GM12878 (cell line): ENCODE measurements at regions not wholly inside any gene's neighbourhood (a gene's known extent, or its start where the extent isn't known, plus 50 kb on each side); places are given as distances from the start of the nearest gene placed in this dataset.

Experiments
- ATAC-seq: fragments of 200-7000 bp; cut with Tn5 transposase; 3 replicates; pipeline ENCODE4 v1.9.1; 2020; ENCODE audit warnings: mild to moderate bottlenecking, moderate library complexity
- BruUV-seq: library from RNA; stranded (reverse); fragments of 400-500 nt; replicated peaks from 2 replicates; lab custom pipeline; 2021; lab: Mats Ljungman, UMichigan
- CTCF ChIA-PET: fragments of 300-600 bp; sonication (Branson Sonifier 250); formaldehyde crosslinking; extraction: SDS; loops from one replicate; lab custom pipeline; 2021; ENCODE audit warnings: inconsistent platforms; lab: Yijun Ruan, JAX
- POLR2A ChIA-PET: fragments of 350-600 bp; formaldehyde crosslinking; extraction: SDS; loops from one replicate; lab custom pipeline; 2021; ENCODE audit warnings: inconsistent platforms; lab: Charles Lee
- RAD21 ChIA-PET: fragments of 300-600 bp; sonication (Branson Sonifier 250); formaldehyde crosslinking; loops from one replicate; lab custom pipeline; 2023; ENCODE audit warnings: antibody characterized with exemption; ENCODE audit not compliant: unreplicated experiment; lab: Charles Lee
- SMC1A ChIA-PET: fragments of 300-600 bp; sonication (Branson Sonifier 250); formaldehyde crosslinking; loops from one replicate; lab custom pipeline; 2023; ENCODE audit not compliant: unreplicated experiment, uncharacterized antibody; lab: Charles Lee
- DNase-seq: peaks from one replicate; pipeline ENCODE4 v3.0.0-alpha.2; 2011; ENCODE audit warnings: low read depth, low spot score
- FAIRE-seq: peaks from 3 replicates; lab custom pipeline; 2011; peaks lifted over from hg19 to GRCh38; lab: Jason Lieb, UNC
- H2AFZ ChIP-seq: 2 replicates; pipeline ENCODE4 v1.6.0; 2011; ENCODE audit warnings: low read depth, low read length, control low read depth; ENCODE audit not compliant: control insufficient read depth
- H3K27ac ChIP-seq: 2 replicates; pipeline ENCODE4 v1.5.1; 2011; ENCODE audit warnings: control low read depth; ENCODE audit not compliant: control insufficient read depth, insufficient read depth
- H3K27me3 ChIP-seq, 2 experiments: replicated peaks in 1 of 2; 2 replicates each; pipeline versions ENCODE4 v1.6.0 to v1.6.1; 2011; ENCODE audit warnings: low read length in 1 of 2; ENCODE audit not compliant: control insufficient read depth in 2 of 2, insufficient read depth in 2 of 2
- H3K36me3 ChIP-seq, 2 experiments: 2 replicates each; pipeline ENCODE4 v1.5.1; 2011; ENCODE audit warnings: low read length in 1 of 2; ENCODE audit not compliant: control insufficient read depth in 2 of 2, insufficient read depth in 2 of 2
- H3K4me1 ChIP-seq: 2 replicates; pipeline ENCODE4 v1.6.1; 2011; ENCODE audit warnings: mild to moderate bottlenecking, low read length, moderate library complexity, mixed read lengths; ENCODE audit not compliant: control insufficient read depth, insufficient read depth
- H3K4me2 ChIP-seq: 2 replicates; pipeline ENCODE4 v1.6.0; 2011; ENCODE audit warnings: control low read depth; ENCODE audit not compliant: control insufficient read depth, insufficient read depth
- H3K4me3 ChIP-seq: fragments of 200-600 bp; sonication (generic); 2 replicates; pipeline ENCODE4 v1.5.1; 2016
- H3K79me2 ChIP-seq: 2 replicates; pipeline ENCODE4 v1.6.0; 2011; ENCODE audit warnings: low read length; ENCODE audit not compliant: control insufficient read depth, insufficient read depth
- H3K9ac ChIP-seq: 2 replicates; pipeline ENCODE4 v1.8.0; 2011; ENCODE audit warnings: low read length, control low read depth, mixed read lengths; ENCODE audit not compliant: control insufficient read depth, insufficient read depth
- H3K9me3 ChIP-seq: replicated peaks from 3 replicates; pipeline ENCODE4 v1.5.1; 2011; ENCODE audit warnings: mild to moderate bottlenecking, low read length; ENCODE audit not compliant: control insufficient read depth, insufficient read depth
- H4K20me1 ChIP-seq: 2 replicates; pipeline ENCODE4 v1.6.0; 2011; ENCODE audit not compliant: control insufficient read depth, insufficient read depth
- BMI1 ChIP-seq: fragments of 450-650 bp; IDR thresholded peaks from 2 replicates; pipeline ENCODE4 v1.6.1; 2016; ENCODE audit warnings: mild to moderate bottlenecking, moderate library complexity, borderline replicate concordance
- CEBPB ChIP-seq, 2 experiments: fragments of 150-350 bp in 1 of 2; IDR thresholded peaks; 2 replicates each; pipeline ENCODE4 v1.6.1; 2012 to 2014; ENCODE audit warnings: low read depth in 2 of 2, low read length in 2 of 2, borderline replicate concordance in 1 of 2, inconsistent platforms in 1 of 2
- IRF4 ChIP-seq: IDR thresholded peaks from 2 replicates; pipeline ENCODE4 v1.6.1; 2011; ENCODE audit warnings: low read depth, low read length
- MXI1 ChIP-seq: fragments of 150-350 bp; IDR thresholded peaks from 2 replicates; pipeline ENCODE4 v1.6.1; 2011; ENCODE audit warnings: low read depth, mild to moderate bottlenecking, inconsistent platforms, low read length, improper control_type of control experiment
- NFYA ChIP-seq: IDR thresholded peaks from 2 replicates; pipeline ENCODE4 v1.6.1; 2011; ENCODE audit warnings: low read depth, mild to moderate bottlenecking, low read length, improper control_type of control experiment, borderline replicate concordance
- PML ChIP-seq: IDR thresholded peaks from 2 replicates; pipeline ENCODE4 v1.6.1; 2012; ENCODE audit warnings: low read length, inconsistent platforms
- POU2F2 ChIP-seq: IDR thresholded peaks from 3 replicates; pipeline ENCODE4 v1.6.1; 2011; ENCODE audit warnings: low read depth, mild to moderate bottlenecking, low read length, borderline replicate concordance
- RAD51 ChIP-seq: fragments of 450-650 bp; IDR thresholded peaks from 2 replicates; pipeline ENCODE4 v1.6.1; 2016; ENCODE audit warnings: moderate library complexity, mild to moderate bottlenecking, inconsistent platforms
- SREBF1 ChIP-seq: IDR thresholded peaks from 2 replicates; pipeline ENCODE4 v1.6.1; 2012; ENCODE audit warnings: mild to moderate bottlenecking, low read length
- SREBF2 ChIP-seq: IDR thresholded peaks from 2 replicates; pipeline ENCODE4 v1.6.1; 2012; ENCODE audit warnings: mild to moderate bottlenecking, low read length
- SUPT20H ChIP-seq: IDR thresholded peaks from 2 replicates; pipeline ENCODE4 v1.6.1; 2011; ENCODE audit warnings: low read depth, mild to moderate bottlenecking, low read length, moderate library complexity, borderline replicate concordance; ENCODE audit not compliant: control insufficient read depth
- TBL1XR1 ChIP-seq: IDR thresholded peaks from 2 replicates; pipeline ENCODE4 v1.6.1; 2012; ENCODE audit warnings: low read depth, low read length, improper control_type of control experiment
- ZBED1 ChIP-seq: IDR thresholded peaks from 2 replicates; pipeline ENCODE4 v1.6.1; 2016; ENCODE audit warnings: borderline replicate concordance
- WGBS: methylation state at CpG from one replicate; pipeline ENCODE4 v1.1.6; 2016; ENCODE audit warnings: low lambda C conversion rate; ENCODE audit not compliant: insufficient replicate concordance, insufficient coverage; ENCODE audit errors: missing lambda C conversion rate; 5-methylcytosine and 5-hydroxymethylcytosine counted together
- in situ Hi-C: fragments of 300-500 bp; cut with MboI; formaldehyde crosslinking; loops from 9 replicates; pipeline ENCODE4 v1.14.3; 2018; ENCODE audit warnings: mixed read lengths
- intact Hi-C: fragments of 100-400 bp; cut with micrococcal nuclease; formaldehyde crosslinking; loops from one replicate; pipeline ENCODE4 v1.14.2; 2022; ENCODE audit not compliant: unreplicated experiment
- TF ChIP-seq, protein P1 (sequence below): IDR thresholded peaks from 2 replicates; pipeline ENCODE4 v1.6.1; 2012; ENCODE audit warnings: low read depth, low read length, improper control_type of control experiment
- TF ChIP-seq, protein P2 (sequence below): fragments of 450-650 bp; formaldehyde crosslinking; IDR thresholded peaks from 2 replicates; pipeline ENCODE4 v1.5.0; 2022; ENCODE audit warnings: mild to moderate bottlenecking, missing genetic modification characterization
- TF ChIP-seq, protein P3 (sequence below): fragments of 450-650 bp; IDR thresholded peaks from 2 replicates; pipeline ENCODE4 v1.6.1; 2017; ENCODE audit warnings: antibody characterized with exemption, mild to moderate bottlenecking, moderate library complexity

DNA sequence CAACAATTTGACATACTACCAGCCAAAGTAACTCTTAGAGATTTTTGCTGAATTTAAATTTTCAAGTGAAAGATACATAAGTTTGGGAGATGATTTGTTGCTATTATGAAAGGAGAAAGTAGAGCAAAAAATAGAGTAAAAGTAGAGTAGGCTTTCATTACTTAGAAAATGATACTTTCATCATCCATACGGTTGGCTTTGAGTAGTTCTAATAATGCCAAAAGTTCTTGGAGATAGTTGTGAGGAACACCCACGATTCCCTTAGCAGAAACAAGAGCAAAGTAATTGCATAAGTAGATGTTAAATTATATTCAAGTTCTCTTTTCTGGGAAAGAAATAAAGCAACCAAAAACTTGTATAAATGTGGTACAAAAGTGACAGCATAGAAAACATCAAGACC is 95.0 kb upstream of the VAV3 start (continued):
- TF ChIP-seq, protein P1, sequence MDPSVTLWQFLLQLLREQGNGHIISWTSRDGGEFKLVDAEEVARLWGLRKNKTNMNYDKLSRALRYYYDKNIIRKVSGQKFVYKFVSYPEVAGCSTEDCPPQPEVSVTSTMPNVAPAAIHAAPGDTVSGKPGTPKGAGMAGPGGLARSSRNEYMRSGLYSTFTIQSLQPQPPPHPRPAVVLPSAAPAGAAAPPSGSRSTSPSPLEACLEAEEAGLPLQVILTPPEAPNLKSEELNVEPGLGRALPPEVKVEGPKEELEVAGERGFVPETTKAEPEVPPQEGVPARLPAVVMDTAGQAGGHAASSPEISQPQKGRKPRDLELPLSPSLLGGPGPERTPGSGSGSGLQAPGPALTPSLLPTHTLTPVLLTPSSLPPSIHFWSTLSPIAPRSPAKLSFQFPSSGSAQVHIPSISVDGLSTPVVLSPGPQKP: no peak
- no peak for TF ChIP-seq NFYA

DNA sequence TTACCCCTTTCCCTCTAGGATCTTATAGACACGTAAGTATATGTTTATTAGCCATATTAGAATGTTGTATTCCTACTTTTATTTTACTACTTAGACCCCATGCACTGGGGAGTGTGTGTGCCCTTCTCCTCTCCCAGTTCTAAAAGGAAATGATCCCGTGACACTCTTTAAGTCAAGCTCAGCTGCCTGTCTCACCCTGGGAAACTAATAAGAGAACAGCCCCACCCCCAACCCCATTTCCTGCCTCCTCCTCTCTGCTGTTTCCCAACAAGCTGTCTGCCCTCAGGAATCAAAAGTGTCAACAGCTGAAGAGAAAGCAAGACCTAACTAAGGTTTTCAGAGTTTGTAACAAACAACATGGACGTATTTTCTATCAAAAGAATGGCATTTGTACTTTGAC is 92.6 kb upstream of the VAV3 start:
- ChIA-PET POLR2A (no interaction called here), SMC1A (no interaction called here), CTCF (interaction anchor here (1.5 kb wide), 1 partner anchor 13 kb away, joined by 3 read pairs; no protein-coding TSS in a partner anchor), RAD21 (no interaction called here)
- Histone ChIP-seq H3K36me3 (no peaks in the 10 kb centered on the region), H3K9ac (no peak overlapping the region), H3K79me2 (no peaks in the 10 kb centered on the region), H3K27me3 (0 out of 4 replicates have a peak, but pooled peaks cover 0 to 5% of the 10 kb centered on the region in 2 experiments), H3K4me2 (no peak overlapping the region), H3K4me1 (no peaks in the 10 kb centered on the region), H3K27ac (no peak overlapping the region), H3K9me3 (no peaks in the 10 kb centered on the region; the same call in 2 of the 3 replicates), H3K4me3 (no peak overlapping the region), H4K20me1 (no peaks in the 10 kb centered on the region), H2AFZ (no peak overlapping the region; the same call in 1 of the 2 replicates)
- in situ Hi-C loops: no loop called here
- BruUV-seq: no TSS peak
- ATAC-seq (no peak), FAIRE-seq (no peak), DNase-seq (no peak)
- intact Hi-C loops: no loop called here
- 21% methylated on average over 3 of the region's 3 CpGs for WGBS
- TF ChIP-seq CEBPB (IDR thresholded peaks at IDR 0.05; ENCODE audit: borderline replicate concordance in 1 of 2, low read depth in 2 of 2, low read length in 2 of 2) (no peak), IRF4 (no peak), BMI1 (no peak), MXI1 (no peak), ZBED1 (no peak), RAD51 (no peak), SUPT20H (no peak), POU2F2 (no peak), SREBF2 (no peak), TBL1XR1 (no peak), PML (no peak), SREBF1 (no peak)
- TF ChIP-seq, protein P2, sequence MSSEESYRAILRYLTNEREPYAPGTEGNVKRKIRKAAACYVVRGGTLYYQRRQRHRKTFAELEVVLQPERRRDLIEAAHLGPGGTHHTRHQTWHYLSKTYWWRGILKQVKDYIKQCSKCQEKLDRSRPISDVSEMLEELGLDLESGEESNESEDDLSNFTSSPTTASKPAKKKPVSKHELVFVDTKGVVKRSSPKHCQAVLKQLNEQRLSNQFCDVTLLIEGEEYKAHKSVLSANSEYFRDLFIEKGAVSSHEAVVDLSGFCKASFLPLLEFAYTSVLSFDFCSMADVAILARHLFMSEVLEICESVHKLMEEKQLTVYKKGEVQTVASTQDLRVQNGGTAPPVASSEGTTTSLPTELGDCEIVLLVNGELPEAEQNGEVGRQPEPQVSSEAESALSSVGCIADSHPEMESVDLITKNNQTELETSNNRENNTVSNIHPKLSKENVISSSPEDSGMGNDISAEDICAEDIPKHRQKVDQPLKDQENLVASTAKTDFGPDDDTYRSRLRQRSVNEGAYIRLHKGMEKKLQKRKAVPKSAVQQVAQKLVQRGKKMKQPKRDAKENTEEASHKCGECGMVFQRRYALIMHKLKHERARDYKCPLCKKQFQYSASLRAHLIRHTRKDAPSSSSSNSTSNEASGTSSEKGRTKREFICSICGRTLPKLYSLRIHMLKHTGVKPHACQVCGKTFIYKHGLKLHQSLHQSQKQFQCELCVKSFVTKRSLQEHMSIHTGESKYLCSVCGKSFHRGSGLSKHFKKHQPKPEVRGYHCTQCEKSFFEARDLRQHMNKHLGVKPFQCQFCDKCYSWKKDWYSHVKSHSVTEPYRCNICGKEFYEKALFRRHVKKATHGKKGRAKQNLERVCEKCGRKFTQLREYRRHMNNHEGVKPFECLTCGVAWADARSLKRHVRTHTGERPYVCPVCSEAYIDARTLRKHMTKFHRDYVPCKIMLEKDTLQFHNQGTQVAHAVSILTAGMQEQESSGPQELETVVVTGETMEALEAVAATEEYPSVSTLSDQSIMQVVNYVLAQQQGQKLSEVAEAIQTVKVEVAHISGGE (CRISPR knock-in tag): no peak
- TF ChIP-seq, protein P3, sequence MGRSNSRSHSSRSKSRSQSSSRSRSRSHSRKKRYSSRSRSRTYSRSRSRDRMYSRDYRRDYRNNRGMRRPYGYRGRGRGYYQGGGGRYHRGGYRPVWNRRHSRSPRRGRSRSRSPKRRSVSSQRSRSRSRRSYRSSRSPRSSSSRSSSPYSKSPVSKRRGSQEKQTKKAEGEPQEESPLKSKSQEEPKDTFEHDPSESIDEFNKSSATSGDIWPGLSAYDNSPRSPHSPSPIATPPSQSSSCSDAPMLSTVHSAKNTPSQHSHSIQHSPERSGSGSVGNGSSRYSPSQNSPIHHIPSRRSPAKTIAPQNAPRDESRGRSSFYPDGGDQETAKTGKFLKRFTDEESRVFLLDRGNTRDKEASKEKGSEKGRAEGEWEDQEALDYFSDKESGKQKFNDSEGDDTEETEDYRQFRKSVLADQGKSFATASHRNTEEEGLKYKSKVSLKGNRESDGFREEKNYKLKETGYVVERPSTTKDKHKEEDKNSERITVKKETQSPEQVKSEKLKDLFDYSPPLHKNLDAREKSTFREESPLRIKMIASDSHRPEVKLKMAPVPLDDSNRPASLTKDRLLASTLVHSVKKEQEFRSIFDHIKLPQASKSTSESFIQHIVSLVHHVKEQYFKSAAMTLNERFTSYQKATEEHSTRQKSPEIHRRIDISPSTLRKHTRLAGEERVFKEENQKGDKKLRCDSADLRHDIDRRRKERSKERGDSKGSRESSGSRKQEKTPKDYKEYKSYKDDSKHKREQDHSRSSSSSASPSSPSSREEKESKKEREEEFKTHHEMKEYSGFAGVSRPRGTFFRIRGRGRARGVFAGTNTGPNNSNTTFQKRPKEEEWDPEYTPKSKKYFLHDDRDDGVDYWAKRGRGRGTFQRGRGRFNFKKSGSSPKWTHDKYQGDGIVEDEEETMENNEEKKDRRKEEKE: no peak
